CD4-positive, alpha-beta memory T cell (primary cell): ENCODE measurements at regions not wholly inside any gene's neighbourhood (a gene's known extent, or its start where the extent isn't known, plus 50 kb on each side); places are given as distances from the start of the nearest gene placed in this dataset.

Experiments
- CTCF ChIA-PET: fragments of 350-600 bp; sonication (Branson Sonifier 250); formaldehyde crosslinking; loops from one replicate; lab custom pipeline; 2021; ENCODE audit warnings: inconsistent platforms; ENCODE audit not compliant: partially characterized antibody; lab: Charles Lee
- POLR2A ChIA-PET: fragments of 350-600 bp; sonication (Branson Sonifier 250); formaldehyde crosslinking; loops from one replicate; lab custom pipeline; 2021; ENCODE audit not compliant: partially characterized antibody; lab: Charles Lee
- DNase-seq, 5 donors: peaks; one replicate each; pipeline versions ENCODE4 v3.0.0 to v3.0.0-alpha.2; 2020 to 2022; ENCODE audit warnings: mixed read lengths in 1 of 5
- H3K27ac ChIP-seq: one replicate; pipeline ENCODE4 v1.7.0; 2013; ENCODE audit warnings: low read depth, low read length
- H3K27me3 ChIP-seq: 2 replicates; pipeline ENCODE4 v1.7.0; 2013; ENCODE audit warnings: mild to moderate bottlenecking, low read length, moderate library complexity; ENCODE audit not compliant: insufficient read depth
- H3K36me3 ChIP-seq: 2 replicates; pipeline ENCODE4 v1.7.0; 2013; ENCODE audit warnings: mild to moderate bottlenecking, low read length, moderate library complexity; ENCODE audit not compliant: insufficient read depth
- H3K4me1 ChIP-seq: 2 replicates; pipeline ENCODE4 v1.7.0; 2013; ENCODE audit warnings: mild to moderate bottlenecking, low read length, moderate library complexity; ENCODE audit not compliant: insufficient read depth
- H3K4me3 ChIP-seq, 2 donors: one replicate each; pipeline ENCODE4 v1.7.0; 2013; ENCODE audit warnings: low read length in 2 of 2, mild to moderate bottlenecking in 1 of 2
- H3K9me3 ChIP-seq, 2 donors: one replicate each; pipeline ENCODE4 v1.7.0; 2013; ENCODE audit warnings: low read length in 2 of 2, control low read depth in 1 of 2; ENCODE audit not compliant: control insufficient read depth in 1 of 2
- H3K27ac Mint-ChIP-seq, 7 donors: one replicate each; pipeline ENCODE4 v1.8.0; 2020 to 2021; ENCODE audit warnings: mixed read lengths in 7 of 7, mild to moderate bottlenecking in 6 of 7, inconsistent platforms in 3 of 7, moderate library complexity in 3 of 7
- H3K27me3 Mint-ChIP-seq, 2 donors: one replicate each; pipeline ENCODE4 v1.8.0; 2020 to 2021; ENCODE audit warnings: mixed read lengths in 2 of 2
- H3K36me3 Mint-ChIP-seq, 2 donors: one replicate each; pipeline ENCODE4 v1.8.0; 2020 to 2021; ENCODE audit warnings: mixed read lengths in 2 of 2, inconsistent platforms in 1 of 2, mild to moderate bottlenecking in 1 of 2
- H3K4me1 Mint-ChIP-seq, 4 donors: one replicate each; pipeline ENCODE4 v1.8.0; 2020 to 2021; ENCODE audit warnings: mixed read lengths in 4 of 4, mild to moderate bottlenecking in 1 of 4
- H3K4me3 Mint-ChIP-seq, 8 donors: one replicate each; pipeline ENCODE4 v1.8.0; 2020 to 2021; ENCODE audit warnings: mixed read lengths in 8 of 8, mild to moderate bottlenecking in 7 of 8, moderate library complexity in 6 of 8, inconsistent platforms in 3 of 8
- H3K9me3 Mint-ChIP-seq, 8 donors: one replicate each; pipeline ENCODE4 v1.8.0; 2020 to 2021; ENCODE audit warnings: mixed read lengths in 8 of 8, mild to moderate bottlenecking in 5 of 8, inconsistent platforms in 3 of 8, moderate library complexity in 1 of 8
- intact Hi-C: fragments of 100-400 bp; cut with micrococcal nuclease; formaldehyde crosslinking; loops from one replicate; pipeline ENCODE4 v1.15.1; 2023

DNA sequence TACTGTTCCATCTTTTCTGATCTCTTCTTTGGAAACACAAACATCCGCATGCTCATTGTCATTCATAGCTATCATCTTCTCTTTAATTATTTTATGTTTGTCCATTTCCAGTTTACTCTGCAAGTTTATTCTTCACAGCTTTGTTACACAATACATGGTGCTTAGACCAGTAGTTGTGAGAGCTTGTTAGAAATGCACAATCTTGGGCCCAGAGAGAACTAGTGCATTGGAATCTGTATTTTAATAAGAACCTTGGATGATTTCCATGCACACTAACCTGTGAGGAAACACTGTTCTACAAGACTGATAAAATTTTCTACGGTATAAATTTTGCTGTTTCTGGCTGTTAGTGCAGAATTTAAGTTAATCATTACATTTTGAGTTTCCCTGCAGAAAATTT lies 59.3 kb upstream of the SLC2A13 start:
- CTCF ChIA-PET: interaction anchor here (0.6 to 1.6 kb wide), 3 partner anchors 9 to 14 kb away, joined by 3 to 4 read pairs (median 3); no protein-coding TSS in a partner anchor
- Mint-ChIP-seq H3K4me3 (no peak overlapping the region), H3K27ac (no peak overlapping the region), H3K9me3 (peaks cover 0 to 14% (median 8%) of the 10 kb centered on the region in 8 donors), H3K36me3 (no peaks in the 10 kb centered on the region), H3K27me3 (no peaks in the 10 kb centered on the region), H3K4me1 (peaks cover 3 to 6% (median 5%) of the 10 kb centered on the region in 4 donors)
- Histone ChIP-seq H3K9me3 (no peaks in the 10 kb centered on the region), H3K27me3 (no peaks in the 10 kb centered on the region), H3K4me3 (no peak overlapping the region), H3K36me3 (no peaks in the 10 kb centered on the region), H3K27ac (no peak overlapping the region), H3K4me1 (peaks cover 11% of the 10 kb centered on the region)
- DNase-seq: no peak
- POLR2A ChIA-PET: no interaction called here
- intact Hi-C loops: no loop called here

DNA sequence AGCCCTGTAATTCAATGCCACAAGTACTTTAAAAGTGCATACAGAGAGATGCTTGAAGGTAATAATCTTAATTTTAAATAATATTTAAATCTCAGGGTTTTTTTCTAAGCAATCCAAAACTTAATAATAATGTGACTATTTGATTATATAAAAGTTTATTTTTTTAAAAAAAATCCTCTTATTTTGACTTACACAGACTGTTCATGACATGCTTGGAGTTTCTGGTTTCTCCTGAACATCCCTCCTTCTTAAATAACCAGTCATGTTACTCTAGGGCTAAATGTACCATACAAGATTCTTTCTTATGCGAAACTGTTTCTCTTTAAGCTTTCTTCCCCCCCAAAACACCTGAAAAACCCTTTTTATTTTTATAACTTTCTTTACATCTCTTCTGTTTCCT lies 58.2 kb upstream of the SLC2A13 start:
- no peak overlapping the region for H3K4me3 ChIP-seq
- ChIA-PET POLR2A (no interaction called here), CTCF (interaction anchor here (1.6 kb wide), 1 partner anchor 8 kb away, joined by 4 read pairs; no protein-coding TSS in a partner anchor)
- H3K36me3 ChIP-seq: no peaks in the 10 kb centered on the region
- no peaks in the 10 kb centered on the region for H3K27me3 ChIP-seq
- Mint-ChIP-seq H3K4me1 (peaks cover 3 to 5% (median 4%) of the 10 kb centered on the region in 4 donors), H3K4me3 (no peak overlapping the region), H3K9me3 (peaks cover 0 to 14% (median 8%) of the 10 kb centered on the region in 8 donors), H3K36me3 (no peaks in the 10 kb centered on the region), H3K27ac (no peak overlapping the region), H3K27me3 (peaks cover 0 to under 1% of the 10 kb centered on the region in 2 donors)
- intact Hi-C loops: no loop called here
- no peak for DNase-seq
- no peak overlapping the region for H3K27ac ChIP-seq
- peaks cover 10% of the 10 kb centered on the region for H3K4me1 ChIP-seq
- no peaks in the 10 kb centered on the region for H3K9me3 ChIP-seq

DNA sequence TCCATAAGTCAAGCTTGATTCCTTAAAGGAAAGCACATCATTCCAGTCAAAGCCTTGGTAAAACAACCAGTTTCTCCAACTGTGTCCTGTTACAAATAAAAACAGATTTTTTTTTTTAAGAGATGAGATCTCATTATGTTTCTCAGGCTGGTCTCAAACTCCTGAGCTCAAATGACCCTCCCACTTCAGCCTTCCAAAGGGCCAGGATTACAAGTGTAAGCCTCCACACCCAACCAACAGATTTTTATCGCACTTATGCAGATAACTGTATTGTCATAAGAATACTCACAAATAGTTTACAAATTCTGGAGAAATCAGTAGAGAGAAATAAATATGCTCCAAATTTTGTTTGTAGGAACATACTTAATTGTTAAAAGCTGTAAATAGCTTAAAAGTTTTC lies 56.2 kb upstream of the SLC2A13 start:
- ChIA-PET CTCF (interaction anchor here (1.3 kb wide), 1 partner anchor 55 kb away, joined by 4 read pairs; no protein-coding TSS in a partner anchor), POLR2A (no interaction called here)
- DNase-seq: no peak
- H3K9me3 Mint-ChIP-seq: peaks cover 0 to 14% (median 8%) of the 10 kb centered on the region in 8 donors
- no peak overlapping the region for H3K4me3 ChIP-seq
- H3K4me3 Mint-ChIP-seq: no peak overlapping the region
- no peaks in the 10 kb centered on the region for H3K9me3 ChIP-seq
- H3K27me3 ChIP-seq: no peaks in the 10 kb centered on the region
- no peak overlapping the region for H3K27ac Mint-ChIP-seq
- no peaks in the 10 kb centered on the region for H3K4me1 ChIP-seq
- H3K36me3 ChIP-seq: no peaks in the 10 kb centered on the region
- H3K4me1 Mint-ChIP-seq: no peaks in the 10 kb centered on the region
- H3K27me3 Mint-ChIP-seq: peaks cover 6 to 7% of the 10 kb centered on the region in 2 donors
- intact Hi-C loops: no loop called here
- H3K27ac ChIP-seq: no peak overlapping the region
- no peaks in the 10 kb centered on the region for H3K36me3 Mint-ChIP-seq

DNA sequence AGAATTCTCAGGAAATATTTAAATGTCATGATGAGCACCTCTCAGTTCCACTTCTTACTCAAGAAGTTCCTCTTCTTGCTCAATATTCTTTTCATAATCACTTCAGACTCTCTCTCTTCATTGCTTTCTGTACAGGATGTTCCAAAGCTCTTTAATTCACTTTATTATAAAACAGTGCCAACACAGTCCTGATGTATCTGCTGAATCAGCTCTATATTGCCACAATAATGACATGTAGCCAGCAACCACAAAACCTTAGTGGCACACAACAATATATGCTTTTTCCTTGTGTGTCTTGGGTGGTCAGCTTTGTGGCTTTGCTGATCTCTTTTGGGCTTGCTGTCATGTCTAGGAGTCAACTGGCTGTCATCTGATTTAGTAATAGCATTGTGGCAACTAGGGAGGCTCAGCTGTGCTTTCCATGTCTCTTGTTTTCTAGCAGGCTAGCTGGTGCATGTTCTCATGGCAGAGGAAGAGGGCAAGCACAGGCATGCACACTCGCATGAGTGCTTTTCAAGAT lies 52.8 kb upstream of the SLC2A13 start:
- no peaks in the 10 kb centered on the region for H3K9me3 ChIP-seq
- POLR2A ChIA-PET: no interaction called here
- Mint-ChIP-seq H3K9me3 (peaks cover 0 to 12% (median 6%) of the 10 kb centered on the region in 8 donors), H3K27ac (no peak overlapping the region), H3K27me3 (peaks cover 6 to 7% of the 10 kb centered on the region in 2 donors), H3K4me3 (no peak overlapping the region), H3K4me1 (no peaks in the 10 kb centered on the region), H3K36me3 (no peaks in the 10 kb centered on the region)
- no peaks in the 10 kb centered on the region for H3K36me3 ChIP-seq
- no peak overlapping the region for H3K27ac ChIP-seq
- no peaks in the 10 kb centered on the region for H3K27me3 ChIP-seq
- CTCF ChIA-PET: no interaction called here
- DNase-seq: no peak
- intact Hi-C loops: no loop called here
- H3K4me3 ChIP-seq: no peak overlapping the region
- no peaks in the 10 kb centered on the region for H3K4me1 ChIP-seq

DNA sequence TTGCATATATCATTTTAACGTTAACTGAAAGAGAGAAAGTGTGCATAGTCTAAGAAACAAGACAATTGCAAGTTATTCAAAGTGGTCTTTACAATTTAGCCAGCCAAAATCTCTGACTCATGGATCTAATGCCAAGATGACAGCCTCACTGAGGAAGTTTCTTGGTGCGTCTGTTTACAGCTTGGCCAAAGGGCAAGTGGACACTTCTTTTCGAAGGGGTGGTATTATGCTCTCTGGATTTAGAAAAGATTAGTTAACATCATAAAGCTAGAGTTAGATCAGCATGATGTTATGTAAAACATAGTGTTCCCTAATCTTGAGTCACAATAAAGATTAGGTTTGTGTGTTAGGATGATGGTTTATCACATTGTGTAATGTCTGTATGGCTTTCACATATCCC lies 51.5 kb upstream of the SLC2A13 start:
- Mint-ChIP-seq H3K36me3 (no peaks in the 10 kb centered on the region), H3K27ac (no peak overlapping the region), H3K4me3 (no peak overlapping the region), H3K4me1 (peaks cover 0 to 1% (median 0%) of the 10 kb centered on the region in 4 donors), H3K27me3 (peaks cover 8 to 9% of the 10 kb centered on the region in 2 donors), H3K9me3 (peaks cover 0 to 5% (median 2%) of the 10 kb centered on the region in 8 donors)
- ChIA-PET POLR2A (no interaction called here), CTCF (no interaction called here)
- Histone ChIP-seq H3K36me3 (no peaks in the 10 kb centered on the region), H3K4me1 (no peaks in the 10 kb centered on the region), H3K4me3 (no peak overlapping the region), H3K9me3 (no peaks in the 10 kb centered on the region), H3K27ac (no peak overlapping the region), H3K27me3 (no peaks in the 10 kb centered on the region)
- intact Hi-C loops: no loop called here
- DNase-seq: no peak

DNA sequence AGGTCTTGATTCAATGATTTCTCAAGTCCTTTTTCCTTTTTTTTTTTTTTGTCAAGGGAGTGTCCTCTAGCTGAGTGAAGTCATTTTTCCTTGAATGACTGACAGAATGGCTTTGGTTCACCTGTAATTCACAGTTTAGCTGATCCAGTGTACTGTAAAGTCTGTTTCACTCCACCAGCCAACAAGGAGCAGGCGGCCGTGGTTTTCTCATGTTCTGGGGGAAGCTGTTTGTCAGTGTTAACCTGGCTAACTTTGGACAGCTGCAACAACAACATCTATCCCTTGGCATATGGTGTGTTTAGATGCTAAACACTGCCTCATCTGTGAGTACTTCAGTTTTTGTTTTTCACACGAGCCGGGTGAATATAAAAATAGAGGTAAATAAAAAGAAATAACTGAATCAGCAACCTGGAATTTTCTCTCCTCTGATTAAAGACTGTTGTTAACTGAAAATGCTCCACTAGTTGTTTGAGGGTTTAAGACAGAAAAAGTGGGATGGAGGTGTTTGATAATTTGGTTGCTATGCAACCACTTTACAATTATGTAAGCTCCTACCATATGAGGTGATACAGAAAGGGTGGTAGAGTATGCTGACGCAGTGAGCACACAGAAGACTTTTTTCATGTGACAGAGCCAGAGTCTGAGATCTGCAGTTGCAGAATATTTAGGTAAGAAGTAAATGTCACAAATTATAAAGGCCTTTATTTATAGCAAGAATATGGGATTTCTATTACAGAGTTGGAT lies 50.3 kb upstream of the SLC2A13 start:
- Histone ChIP-seq H3K27ac (no peak overlapping the region), H3K27me3 (no peaks in the 10 kb centered on the region), H3K9me3 (no peaks in the 10 kb centered on the region), H3K4me3 (no peak overlapping the region), H3K4me1 (no peaks in the 10 kb centered on the region), H3K36me3 (no peaks in the 10 kb centered on the region)
- no peak overlapping the region for H3K4me3 Mint-ChIP-seq
- CTCF ChIA-PET: interaction anchor here (0.8 to 1.7 kb wide), 3 partner anchors 9 to 48 kb away, joined by 3 to 4 read pairs (median 3); no protein-coding TSS in a partner anchor
- H3K9me3 Mint-ChIP-seq: peaks cover 0 to 2% (median 0%) of the 10 kb centered on the region in 8 donors
- H3K36me3 Mint-ChIP-seq: no peaks in the 10 kb centered on the region
- no peak overlapping the region for H3K27ac Mint-ChIP-seq
- peaks cover 8 to 9% of the 10 kb centered on the region in 2 donors for H3K27me3 Mint-ChIP-seq
- H3K4me1 Mint-ChIP-seq: peaks cover 0 to 1% (median 0%) of the 10 kb centered on the region in 4 donors
- POLR2A ChIA-PET: no interaction called here
- DNase-seq: no peak
- intact Hi-C loops: no loop called here
